ENCODE measurements at regions not wholly inside any gene's neighbourhood (a gene's known extent, or its start where the extent isn't known, plus 50 kb on each side); places are given as distances from the start of the nearest gene placed in this dataset.
"Not testable (repeated sequence)": the region's sequence is repeated elsewhere in the genome, so short reads cannot be mapped to it uniquely, and the experiment has no call there.

GRCh38 chrX:110512341-110512740 lies 153.7 kb downstream of the RTL9 start:
- no peak for DNase-seq (ENCODE audit: low spot score)

GRCh38 chrX:110514509-110514908 lies 155.9 kb downstream of the RTL9 start:
- DNase-seq (ENCODE audit: low spot score), result no peak

- no peak for DNase-seq (ENCODE audit: low spot score)
Observed at GRCh38 chrX:110519501-110519900, 160.9 kb downstream of the RTL9 start.

- DNase-seq (ENCODE audit: low spot score), result no peak
Observed at GRCh38 chrX:110519906-110520452, 161.3 kb downstream of the RTL9 start.

GRCh38 chrX:110520652-110521051 lies 162.0 kb downstream of the RTL9 start:
- not testable (repeated sequence) for DNase-seq (ENCODE audit: low spot score)

- no peak for DNase-seq (ENCODE audit: low spot score)
Observed at GRCh38 chrX:110531873-110532580, 173.4 kb downstream of the RTL9 start.

- no peak for DNase-seq (ENCODE audit: low spot score)
Observed at GRCh38 chrX:110532581-110532931, 173.9 kb downstream of the RTL9 start.

- DNase-seq (ENCODE audit: low spot score), result no peak
Observed at GRCh38 chrX:110536816-110537215, 178.2 kb downstream of the RTL9 start.

- DNase-seq (ENCODE audit: low spot score), result no peak
Observed at GRCh38 chrX:110541266-110541665, 182.6 kb downstream of the RTL9 start.

GRCh38 chrX:110550854-110551253 lies 192.2 kb downstream of the RTL9 start:
- DNase-seq (ENCODE audit: low spot score), result not testable (repeated sequence)

- DNase-seq (ENCODE audit: low spot score), result no peak
Observed at GRCh38 chrX:110557864-110558263, 199.2 kb downstream of the RTL9 start.

GRCh38 chrX:110558406-110558805 lies 199.8 kb downstream of the RTL9 start:
- DNase-seq (ENCODE audit: low spot score), result no peak

- DNase-seq (ENCODE audit: low spot score), result peak; percentile 36
Observed at GRCh38 chrX:110561034-110561433, 202.4 kb downstream of the RTL9 start.

GRCh38 chrX:110563282-110563681 lies 204.6 kb downstream of the RTL9 start:
- DNase-seq (ENCODE audit: low spot score), result peak; percentile 55

- no peak for DNase-seq (ENCODE audit: low spot score)
Observed at GRCh38 chrX:110568441-110568840, 209.8 kb downstream of the RTL9 start.

GRCh38 chrX:110569506-110569905 lies 210.9 kb downstream of the RTL9 start:
- peak; percentile 27 for DNase-seq (ENCODE audit: low spot score)

- DNase-seq (ENCODE audit: low spot score), result no peak
Observed at GRCh38 chrX:110578270-110578669, 217.3 kb downstream of the CHRDL1 start.

GRCh38 chrX:110584083-110584482 lies 211.5 kb downstream of the CHRDL1 start:
- no peak for DNase-seq (ENCODE audit: low spot score)

GRCh38 chrX:110588164-110588563 lies 207.5 kb downstream of the CHRDL1 start:
- no peak for DNase-seq (ENCODE audit: low spot score)

GRCh38 chrX:110588853-110589252 lies 206.8 kb downstream of the CHRDL1 start:
- no peak for DNase-seq (ENCODE audit: low spot score)

GRCh38 chrX:110600745-110601310 lies 194.8 kb downstream of the CHRDL1 start:
- peak; percentile 5 for DNase-seq (ENCODE audit: low spot score)

- no peak for DNase-seq (ENCODE audit: low spot score)
Observed at GRCh38 chrX:110614596-110614995, 181.0 kb downstream of the CHRDL1 start.
